Skin epidermis (tissue), 12 donors: ENCODE measurements at regions not wholly inside any gene's neighbourhood (a gene's known extent, or its start where the extent isn't known, plus 50 kb on each side); places are given as distances from the start of the nearest gene placed in this dataset.

Source experiments
- H3K27ac ChIP-seq, 21 experiments: fragments of 200-600 bp; sonication (generic) in 11 of 21; one replicate each; pipeline ENCODE4 v1.5.0; 2020; ENCODE audit warnings: mild to moderate bottlenecking in 3 of 21, inconsistent platforms in 2 of 21, moderate library complexity in 2 of 21
- H3K4me3 ChIP-seq, 7 experiments: fragments of 200-600 bp; sonication (generic) in 2 of 7; one replicate each; pipeline ENCODE4 v1.5.0; 2020; ENCODE audit warnings: inconsistent platforms in 2 of 7, mild to moderate bottlenecking in 2 of 7, moderate library complexity in 1 of 7

DNA sequence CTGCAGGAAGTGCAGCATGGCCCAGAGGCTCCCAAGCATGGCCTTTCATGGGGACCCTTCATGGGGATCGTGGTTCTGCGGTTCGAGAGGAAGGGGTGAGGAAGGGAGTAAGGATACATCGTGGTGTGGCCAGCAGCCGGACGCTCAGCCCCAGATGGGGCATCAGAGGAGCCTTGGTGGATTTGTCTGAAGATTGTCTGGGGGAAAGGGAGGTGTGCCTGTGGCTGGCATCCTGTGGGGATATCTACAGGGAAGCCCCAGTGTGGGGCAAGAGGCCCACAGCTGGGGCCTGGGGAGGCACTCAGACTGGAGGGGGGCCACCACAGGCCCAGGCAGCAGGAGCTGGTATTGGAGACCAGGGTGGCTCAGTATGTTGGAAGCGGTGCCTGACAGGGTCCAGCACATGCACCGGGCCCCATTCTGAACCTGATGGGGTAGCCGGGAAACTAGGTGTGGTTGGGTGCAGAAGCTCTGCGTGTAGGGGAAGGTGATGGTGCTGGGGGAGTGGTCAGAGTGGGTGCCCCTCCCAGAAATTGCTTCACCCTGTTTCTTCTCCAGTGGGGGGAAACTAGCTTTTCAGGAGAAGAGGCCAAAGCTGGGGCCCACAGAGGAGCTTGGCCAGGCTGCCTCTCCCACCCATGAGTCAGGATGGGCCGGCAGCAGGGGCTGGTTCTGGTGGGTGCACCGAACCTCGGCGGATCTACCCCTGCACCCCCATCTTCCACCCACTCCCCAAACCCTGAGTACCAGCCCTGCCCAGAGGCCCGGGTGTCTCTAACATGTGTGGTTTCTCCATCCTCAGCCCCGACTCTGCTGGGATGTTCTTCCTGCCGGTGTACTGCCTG, 274.4 kb upstream of the HDAC4 start:
- Histone ChIP-seq H3K27ac (no peak overlapping the region), H3K4me3 (no peak overlapping the region)

DNA sequence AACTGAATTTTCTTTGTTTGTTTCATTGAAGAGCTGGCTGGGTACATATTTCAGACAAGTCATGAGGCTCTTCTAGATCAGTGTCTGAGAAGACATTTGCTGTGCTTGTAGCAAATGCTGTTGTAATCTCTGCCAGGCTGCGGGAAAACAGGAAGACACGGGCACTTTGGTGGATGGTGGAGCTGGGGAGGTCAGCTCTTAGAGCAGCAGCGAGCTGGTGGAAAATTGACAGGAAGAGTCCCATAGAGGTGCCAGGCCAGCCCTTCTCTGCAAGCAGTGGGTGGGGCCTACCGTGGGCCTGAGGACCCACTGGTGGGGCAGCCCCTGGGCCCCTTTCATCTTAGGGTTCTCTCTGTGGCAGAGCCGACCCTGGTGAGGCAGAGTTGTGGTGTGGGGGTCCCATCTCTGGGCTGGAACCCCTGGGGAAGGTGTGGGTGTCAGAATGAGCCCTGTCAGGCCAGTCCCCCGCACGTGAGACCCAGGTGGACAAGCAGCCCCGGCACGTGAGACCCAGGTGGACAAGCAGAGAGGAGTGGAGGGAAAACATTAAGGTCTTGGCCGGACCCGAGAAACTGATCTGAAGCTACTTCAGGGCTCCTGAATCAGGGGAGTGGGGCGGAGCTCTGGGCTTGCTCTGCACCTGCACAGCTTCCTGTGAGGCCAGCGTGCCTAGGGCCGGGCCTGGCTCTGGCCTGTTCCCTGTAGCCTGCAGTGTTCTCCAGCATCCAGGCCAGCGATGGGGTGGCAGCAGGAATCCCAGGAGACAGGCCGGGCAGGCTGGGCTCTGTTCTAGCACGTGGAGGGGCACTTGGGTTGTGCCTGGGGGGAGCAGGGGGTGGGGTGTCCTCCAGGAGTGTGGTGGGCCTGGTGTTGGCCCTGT, 273.5 kb upstream of the HDAC4 start:
- H3K27ac ChIP-seq: no peak overlapping the region
- H3K4me3 ChIP-seq: no peak overlapping the region

DNA sequence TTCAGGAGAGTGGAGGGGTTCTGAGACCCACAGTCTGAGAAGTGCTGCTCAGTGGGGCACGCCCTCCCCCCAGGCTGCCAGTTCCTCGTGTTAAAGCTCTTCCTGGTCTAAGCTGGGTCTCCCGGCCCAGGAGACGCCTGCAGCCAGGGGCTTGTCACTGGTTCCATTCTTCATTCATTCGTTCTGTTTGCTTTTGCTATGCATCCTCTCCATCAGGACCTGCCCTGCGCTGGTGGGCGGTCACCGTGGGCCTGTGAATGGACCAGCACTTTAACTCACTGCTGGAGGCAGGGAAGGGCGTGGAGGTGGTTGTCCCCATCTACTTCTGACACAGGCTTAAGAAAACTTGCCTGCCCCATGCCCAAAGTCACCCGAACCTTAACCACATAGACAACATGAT, 272.8 kb upstream of the HDAC4 start:
- no peak overlapping the region for H3K4me3 ChIP-seq
- H3K27ac ChIP-seq: no peak overlapping the region

DNA sequence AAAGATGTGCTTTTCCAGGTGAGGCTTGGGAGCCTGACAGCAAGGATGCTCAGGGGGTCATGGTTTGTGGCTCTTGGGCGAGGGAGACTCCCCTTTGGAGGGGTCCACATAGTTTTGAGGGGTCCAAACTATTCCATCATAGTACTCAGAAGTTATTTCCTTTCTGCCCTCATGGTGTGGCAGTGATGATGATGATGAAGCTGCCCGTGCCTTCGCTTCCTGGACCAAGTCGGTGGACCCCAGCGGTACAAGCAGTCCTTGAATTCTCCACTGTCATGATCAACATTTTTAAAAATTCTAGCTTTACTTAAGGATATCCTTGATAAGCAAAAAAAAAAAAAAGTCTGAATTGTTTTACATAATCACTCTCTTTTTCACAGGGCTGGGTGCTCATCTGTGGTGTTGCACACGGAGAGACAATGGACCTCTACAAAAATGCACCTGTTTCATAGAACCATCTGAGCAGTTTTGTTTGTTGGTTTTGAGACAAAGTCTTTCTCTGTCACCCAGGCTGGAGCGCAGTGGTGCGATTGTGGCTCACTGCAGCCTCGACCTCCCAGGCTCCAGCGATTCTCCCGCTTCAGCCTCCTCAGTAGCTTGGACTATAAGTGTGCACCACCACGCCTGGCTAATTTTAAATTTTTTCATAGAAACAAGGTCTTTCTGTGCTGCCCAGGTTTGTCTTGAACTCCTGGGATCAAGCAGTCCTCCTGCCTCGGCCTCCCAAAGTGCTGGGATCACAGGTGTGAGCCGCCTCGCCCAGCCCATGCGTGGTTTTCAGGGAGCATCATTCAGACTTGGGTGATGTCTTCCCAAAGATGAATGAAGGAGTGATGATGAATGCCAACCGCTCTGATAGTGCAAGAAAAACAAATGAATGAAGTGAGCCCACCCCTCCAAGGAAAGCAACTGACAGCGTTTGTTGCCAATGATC, 271.4 kb upstream of the HDAC4 start:
- H3K27ac ChIP-seq: no peak overlapping the region
- no peak overlapping the region for H3K4me3 ChIP-seq

DNA sequence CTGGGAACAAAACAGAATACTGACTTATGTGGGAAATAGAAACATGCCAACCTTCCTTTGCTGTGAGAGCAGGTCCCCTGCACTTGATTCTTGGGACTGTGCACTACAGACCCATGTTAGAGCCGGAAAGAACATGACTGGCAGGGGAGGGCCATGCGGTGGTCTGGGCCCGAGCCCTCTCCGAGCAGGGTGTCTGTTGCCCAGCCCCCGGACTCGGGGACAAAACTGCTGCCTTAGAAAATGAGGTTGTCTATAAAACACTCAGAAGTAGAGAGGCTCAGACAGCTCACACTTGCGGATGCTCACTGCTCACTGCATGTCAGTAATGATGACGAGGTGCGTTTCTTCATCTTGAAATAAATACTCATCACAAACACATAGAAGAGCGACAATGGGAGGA, 270.7 kb upstream of the HDAC4 start:
- no peak overlapping the region for H3K27ac ChIP-seq

DNA sequence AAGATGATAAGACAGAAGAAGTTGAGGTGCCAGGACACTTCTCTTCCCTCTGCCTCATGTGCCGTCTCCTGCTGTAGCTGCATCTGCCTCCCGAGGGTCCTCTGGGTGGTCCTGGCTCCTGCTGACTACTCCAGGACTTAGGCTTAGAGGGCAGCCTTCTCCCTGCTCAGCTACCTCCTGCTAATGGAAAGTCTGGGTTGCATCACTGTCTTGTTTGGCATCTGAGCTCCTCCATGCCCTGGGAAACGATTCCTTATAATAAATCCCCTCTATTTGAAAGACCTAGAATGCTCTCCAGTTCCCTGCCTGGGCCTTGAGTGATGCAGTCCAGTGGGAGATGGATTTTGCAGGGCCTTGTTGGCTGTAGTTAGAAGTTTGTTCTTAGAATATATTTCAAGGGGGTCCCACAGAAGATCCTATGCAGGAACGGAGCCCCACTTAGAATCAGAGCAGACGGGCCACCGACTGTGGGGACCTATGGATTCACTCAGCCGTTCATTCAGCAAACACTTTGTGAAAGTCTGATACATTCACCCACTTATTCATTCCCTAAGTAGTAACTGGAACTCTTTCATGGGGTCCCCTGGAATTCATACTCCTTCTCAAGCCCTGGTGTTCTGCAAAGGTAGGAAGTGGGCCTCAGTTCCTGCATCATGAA, 269.8 kb upstream of the HDAC4 start:
- Histone ChIP-seq H3K27ac (no peak overlapping the region), H3K4me3 (no peak overlapping the region)

More for the DNA sequence above, 270.7 kb upstream of the HDAC4 start:
- H3K4me3 ChIP-seq: no peak overlapping the region

DNA sequence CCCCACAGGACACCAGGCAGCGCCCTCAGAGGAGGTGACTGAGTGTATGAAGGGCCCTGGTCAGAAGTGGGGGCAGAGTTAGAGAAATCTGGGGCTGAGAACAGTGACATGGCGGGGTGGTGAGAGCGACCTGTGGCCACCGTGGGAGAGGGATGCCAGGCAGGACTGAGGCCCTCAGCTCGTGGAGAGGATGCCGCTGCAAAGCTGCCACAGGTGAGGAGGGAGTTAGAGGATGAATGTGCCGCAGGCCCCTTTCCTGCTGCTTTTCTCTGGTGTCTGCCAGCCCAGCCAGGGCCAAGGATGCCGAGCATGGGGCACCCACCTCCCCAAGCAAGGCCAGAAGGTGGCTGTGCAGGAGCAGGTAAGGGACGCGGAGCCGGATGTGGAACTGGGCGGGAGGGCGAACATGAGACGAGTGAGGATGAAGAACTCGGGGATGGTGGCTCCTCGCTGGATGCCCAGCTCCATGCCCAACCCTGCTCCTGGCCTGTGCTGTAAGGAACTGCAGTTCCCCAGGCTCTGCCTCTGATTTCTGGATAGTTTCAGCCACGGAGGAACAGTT, 269.2 kb upstream of the HDAC4 start:
- no peak overlapping the region for H3K27ac ChIP-seq
- H3K4me3 ChIP-seq: no peak overlapping the region

DNA sequence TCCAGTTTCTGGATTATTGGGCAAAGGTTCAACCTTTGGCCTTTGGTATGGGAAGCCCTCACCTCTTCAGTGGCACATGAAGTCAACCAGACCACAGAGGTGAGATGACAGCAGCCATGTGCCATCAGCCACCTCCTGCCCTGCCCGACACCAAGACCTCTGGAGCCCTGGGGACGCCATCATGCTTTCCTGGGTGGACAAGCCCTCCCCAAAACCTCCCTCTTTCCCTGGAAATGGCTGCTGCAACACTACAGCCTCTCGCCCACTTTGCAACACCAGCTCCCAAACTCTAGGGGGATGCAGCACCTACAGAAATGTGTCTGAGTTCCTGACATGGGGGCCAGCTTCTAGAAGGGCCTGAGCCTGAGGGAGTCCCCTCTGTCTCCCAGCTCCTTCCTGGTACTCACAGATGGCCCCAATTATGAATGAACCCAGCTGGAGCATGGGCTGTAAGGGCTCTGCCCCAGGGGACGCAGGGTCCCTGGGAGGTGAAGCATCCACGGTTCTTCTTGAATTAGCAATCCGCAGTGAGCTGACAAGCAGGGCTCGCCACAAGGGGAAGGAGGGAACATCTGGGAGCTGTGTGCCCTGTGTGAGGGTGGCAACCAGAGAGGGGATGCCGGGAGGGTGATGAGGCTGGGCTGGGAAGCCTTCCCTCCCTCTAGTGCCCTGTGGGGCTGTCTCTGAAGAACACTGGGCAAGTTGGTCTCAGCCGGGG, 268.5 kb upstream of the HDAC4 start:
- H3K27ac ChIP-seq: no peak overlapping the region
- no peak overlapping the region for H3K4me3 ChIP-seq

DNA sequence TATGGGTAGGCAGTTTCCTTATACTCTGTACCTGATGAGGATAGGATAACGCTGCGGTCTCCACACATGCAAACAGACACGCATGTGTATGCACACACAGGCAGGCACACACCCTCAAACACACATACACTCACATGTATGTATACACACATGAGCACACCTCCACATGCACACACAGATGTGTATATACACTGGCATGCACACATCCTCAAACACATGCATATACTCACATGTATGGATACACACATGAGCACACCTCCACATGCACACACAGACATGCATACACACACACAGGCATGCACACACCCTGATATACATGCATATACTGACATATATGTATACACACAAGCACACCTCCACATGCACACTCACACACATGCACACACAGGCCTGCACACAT, 267.8 kb upstream of the HDAC4 start:
- H3K27ac ChIP-seq: no peak overlapping the region
- no peak overlapping the region for H3K4me3 ChIP-seq

DNA sequence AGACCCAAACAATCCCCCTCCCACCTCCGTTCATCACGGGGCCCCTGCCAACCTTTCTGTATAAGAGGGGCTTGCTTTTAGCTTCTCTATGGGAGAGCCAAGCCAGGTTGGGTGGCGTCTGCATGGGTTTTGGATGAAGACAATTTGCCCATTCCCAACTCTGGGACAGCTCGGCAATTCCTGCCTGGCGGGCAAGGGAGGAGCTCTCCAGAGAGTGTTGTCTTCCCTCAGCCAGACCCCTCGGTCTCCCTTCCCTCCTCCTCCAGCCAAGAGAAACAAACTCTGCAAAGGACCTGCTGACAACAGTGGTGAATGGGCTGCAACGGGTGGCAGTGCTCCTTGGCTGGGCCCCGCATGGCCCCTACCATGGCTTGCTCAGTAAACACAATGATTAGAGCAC, 267.2 kb upstream of the HDAC4 start:
- H3K4me3 ChIP-seq: no peak overlapping the region
- no peak overlapping the region for H3K27ac ChIP-seq

DNA sequence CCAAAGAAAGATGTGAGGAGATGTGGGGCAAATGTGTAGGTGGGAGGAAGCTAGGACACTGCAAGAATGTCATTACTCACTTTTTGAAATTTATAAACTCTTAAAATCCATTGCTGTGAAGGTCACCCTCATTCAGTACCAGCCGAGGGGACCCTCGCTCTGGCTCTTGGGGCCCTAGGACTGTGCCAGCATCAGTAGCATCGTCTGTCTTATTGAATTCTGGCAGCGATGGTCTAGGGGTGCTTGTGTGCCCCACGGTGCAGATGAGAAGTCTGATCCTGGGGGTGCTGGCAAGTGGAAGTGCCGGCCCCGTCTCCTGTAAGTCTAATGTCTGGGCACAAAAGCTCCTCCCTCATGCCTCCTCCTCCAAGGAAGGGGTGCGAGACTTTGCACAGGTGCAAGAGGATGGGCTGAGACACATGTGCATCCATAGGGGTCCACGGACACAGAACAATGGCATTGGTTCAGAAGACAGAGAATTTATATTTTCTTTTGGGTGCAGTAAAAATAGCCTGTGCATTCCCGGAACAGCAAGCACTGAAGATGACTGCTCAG, 266.7 kb upstream of the HDAC4 start:
- H3K4me3 ChIP-seq: no peak overlapping the region
- peak overlapping the region in 4 of 21 experiments; percentile 15 to 71 (median 52) for H3K27ac ChIP-seq

DNA sequence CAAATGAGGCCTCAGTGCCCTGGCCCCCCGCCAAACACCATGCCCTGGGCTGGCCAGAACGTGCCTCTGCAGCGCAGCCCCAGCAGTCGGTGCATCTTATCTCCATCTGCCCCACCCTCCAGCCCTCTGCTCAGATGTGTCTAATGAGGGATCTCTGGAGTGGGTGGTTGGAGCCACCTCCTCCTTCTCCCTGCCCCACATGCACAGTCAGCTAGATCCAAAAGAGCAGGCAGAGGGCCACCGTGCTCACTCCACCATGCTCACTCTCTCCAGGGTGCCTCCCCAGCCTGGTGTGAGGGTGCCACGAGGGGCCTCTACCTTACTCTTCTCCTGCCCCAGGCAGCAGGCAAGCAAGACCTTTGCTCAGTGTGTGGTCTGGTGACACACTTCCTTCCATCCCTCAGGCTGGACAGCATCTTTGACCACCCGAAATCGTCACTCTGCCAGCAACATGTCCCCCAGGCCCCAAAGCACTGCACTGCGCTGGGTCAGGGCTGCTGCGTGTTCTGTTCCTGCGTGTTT, 266.1 kb upstream of the HDAC4 start:
- H3K4me3 ChIP-seq: no peak overlapping the region
- H3K27ac ChIP-seq: peak overlapping the region in 6 of 21 experiments; percentile 15 to 71 (median 53)

DNA sequence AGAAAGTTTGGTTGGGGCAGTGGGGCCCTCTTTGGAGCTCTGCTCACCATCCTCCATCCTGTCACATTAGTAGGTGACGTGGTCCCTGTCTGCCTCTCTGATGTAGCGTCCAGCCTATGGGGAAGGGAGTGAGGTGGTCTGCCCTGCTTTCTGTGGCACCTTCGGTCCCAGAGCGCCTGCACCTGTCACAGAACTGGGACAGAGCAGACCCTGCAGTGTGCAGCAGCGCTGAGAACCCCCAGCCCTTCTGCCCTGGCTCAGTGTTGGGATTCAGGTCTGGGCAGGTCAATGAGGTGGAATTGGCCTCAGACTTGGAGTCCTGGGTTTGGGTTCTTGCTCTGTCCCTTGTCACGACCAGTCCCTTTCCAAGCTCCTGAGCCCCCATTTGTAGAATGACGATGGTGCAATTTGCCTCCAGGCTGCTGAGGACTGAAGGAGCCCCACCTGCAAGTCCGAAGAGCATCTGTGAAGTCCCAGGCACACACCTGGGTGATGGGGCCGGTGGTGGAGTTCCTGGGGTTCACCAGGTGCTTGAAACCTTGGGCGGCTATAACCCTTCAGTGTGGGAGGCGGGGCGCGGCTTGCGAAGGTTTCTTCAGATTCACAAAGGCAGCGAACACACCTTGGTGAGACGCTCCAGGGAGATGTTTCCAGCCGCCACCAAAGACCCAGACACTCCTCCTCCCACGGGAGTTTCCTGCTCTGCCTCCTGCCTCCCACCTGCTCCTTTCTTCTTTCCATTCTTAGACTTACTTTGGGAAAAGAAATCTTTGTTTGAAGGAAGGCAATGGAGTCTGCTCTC, 265.4 kb upstream of the HDAC4 start:
- H3K27ac ChIP-seq: peak overlapping the region in 5 of 21 experiments; percentile 1 to 63 (median 52)
- H3K4me3 ChIP-seq: no peak overlapping the region

DNA sequence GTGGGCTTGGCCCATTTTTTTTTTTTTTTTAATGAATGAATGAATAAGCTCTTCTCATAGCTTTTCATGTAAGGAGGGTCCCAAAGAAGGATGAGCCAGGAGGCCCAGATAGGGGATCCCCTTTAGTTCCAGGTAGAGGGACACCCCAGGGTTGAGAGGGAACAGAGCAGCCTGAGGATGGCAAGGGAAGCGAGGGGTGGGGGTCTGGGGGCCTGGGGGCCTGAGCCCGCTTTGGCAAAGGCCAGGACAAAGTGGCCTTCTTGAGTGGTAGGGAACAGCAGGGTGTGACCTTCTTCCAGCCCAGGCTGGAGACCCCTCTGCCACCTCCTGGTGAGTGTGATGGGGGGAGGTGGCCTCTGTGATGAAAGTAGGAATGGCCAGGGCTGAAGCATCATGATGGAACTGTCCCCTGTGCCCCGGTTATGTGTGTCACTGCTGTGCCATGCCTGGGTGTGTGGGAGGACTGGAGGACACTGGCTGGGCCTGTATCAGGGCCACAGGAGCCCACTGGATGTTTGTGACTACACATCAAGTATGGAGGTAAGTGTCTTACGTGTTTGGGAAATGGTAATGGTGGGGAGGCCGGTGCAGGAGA, 263.5 kb upstream of the HDAC4 start:
- Histone ChIP-seq H3K4me3 (no peak overlapping the region), H3K27ac (no peak overlapping the region)

DNA sequence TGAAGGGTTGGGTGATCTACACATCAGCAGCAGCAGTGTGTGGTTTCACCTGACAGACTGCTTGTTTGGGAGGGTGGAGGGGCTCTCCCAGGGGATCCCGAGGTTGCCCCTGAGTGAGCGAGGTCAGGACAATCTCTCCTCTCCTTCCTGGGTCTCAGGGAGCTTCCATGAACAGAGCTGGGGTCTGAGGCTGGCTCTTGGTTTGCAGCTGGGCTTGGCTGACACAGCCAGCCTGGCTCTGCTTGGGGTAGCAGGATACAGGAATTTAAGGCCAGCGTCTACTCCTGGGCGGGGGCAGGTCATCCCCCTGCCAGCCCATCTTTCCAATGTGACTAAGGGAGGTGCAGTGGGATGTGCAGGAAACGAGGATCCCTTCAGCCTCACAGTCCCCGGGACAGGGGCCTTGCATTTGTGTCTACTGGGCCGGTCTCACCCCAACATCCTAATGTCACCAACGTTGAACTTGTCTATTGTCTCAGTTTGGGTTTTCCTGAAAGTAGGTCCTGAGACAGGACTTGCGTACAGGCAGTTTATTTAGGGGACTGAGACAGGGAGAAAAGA, 262.6 kb upstream of the HDAC4 start:
- Histone ChIP-seq H3K4me3 (no peak overlapping the region), H3K27ac (no peak overlapping the region)

DNA sequence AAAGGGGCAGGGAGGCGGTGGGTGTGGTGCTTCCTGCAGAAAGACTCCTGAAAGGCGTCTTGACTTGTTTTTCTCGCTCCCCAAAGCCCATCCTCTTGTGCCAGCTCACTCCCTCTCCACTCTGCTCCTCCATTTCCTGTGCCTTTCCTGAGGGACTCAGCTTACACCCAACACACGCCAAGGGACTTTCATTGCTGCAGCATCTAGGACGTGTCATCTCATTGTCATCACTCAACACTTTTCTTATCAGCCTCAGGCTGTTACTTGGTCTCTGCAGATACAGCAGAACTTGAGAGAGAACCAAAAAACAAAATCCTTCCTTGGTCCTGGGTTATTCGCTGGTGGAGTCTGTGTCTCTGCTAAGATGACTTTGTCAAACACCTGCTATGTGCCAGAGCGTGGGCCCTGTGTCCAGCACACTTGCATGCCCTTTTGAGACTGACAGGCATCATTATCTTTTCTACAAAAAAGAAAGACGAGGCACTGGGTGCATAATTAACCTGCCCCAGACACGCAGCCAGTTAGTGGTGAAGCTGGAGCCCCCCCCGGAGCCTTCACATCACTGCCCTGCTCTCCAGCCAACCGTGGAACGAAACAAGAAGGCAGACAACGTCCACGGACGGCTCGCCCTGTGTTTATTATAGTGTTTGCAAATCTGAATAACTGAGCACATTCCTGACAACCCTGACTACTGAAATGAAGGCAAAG, 261.7 kb upstream of the HDAC4 start:
- Histone ChIP-seq H3K27ac (peak overlapping the region in 7 of 21 experiments; percentile 9 to 81 (median 76)), H3K4me3 (no peak overlapping the region)
